NOMO-1 (cell line): ENCODE measurements at regions not wholly inside any gene's neighbourhood (a gene's known extent, or its start where the extent isn't known, plus 50 kb on each side); places are given as distances from the start of the nearest gene placed in this dataset.
A peak's percentile ranks its signal among the peaks of the same experiment; 100 is the strongest.

ENCODE experiments used
- DNase-seq, 2 experiments: peaks; one replicate each; lab custom pipeline; 2025; ENCODE audit not compliant: unreplicated experiment in 2 of 2; lab: John Stamatoyannopoulos, UW

DNA sequence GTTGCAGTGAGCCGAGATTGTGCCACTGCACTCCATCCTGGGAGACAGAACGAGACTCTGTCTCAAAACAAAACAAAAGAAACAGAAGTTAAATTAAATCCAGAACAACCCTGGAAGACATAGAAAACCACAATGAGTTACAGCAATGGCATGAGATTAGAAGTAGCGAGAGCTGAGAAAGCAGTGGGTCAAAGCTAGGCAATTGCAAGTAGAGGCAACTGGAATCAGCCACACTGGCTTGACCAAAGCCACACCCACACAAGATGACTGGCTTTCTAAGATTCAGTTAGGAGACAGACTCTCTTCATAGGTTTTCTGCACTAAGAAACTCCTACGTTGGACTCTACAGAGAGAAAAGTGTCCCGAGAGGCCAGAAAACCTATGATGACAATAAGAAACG lies 443.0 kb downstream of the GPM6A start:
- DNase-seq, result no peak

DNA sequence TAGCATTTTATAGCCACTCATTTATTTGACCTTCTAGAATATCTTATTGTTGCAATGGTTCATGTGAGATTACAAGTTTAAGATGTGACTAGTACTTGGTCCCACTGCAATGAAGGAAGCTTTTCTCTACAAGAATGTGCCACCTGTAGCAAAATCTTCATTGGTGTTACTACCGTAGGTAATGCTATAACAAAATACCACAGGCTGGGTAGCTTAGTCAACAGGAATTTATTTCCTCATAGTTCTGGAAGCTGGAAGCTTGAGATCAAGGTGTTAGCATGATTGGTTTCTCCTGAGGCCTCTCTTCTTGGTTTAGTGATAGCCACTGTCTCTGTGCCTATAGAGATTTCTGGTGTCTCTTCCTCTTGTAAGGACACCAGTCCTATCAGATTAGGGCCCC lies 441.0 kb downstream of the GPM6A start:
- no peak for DNase-seq

GRCh38 chr4:175373031-175373430 lies 439.0 kb downstream of the GPM6A start:
- DNase-seq, result no peak

DNA sequence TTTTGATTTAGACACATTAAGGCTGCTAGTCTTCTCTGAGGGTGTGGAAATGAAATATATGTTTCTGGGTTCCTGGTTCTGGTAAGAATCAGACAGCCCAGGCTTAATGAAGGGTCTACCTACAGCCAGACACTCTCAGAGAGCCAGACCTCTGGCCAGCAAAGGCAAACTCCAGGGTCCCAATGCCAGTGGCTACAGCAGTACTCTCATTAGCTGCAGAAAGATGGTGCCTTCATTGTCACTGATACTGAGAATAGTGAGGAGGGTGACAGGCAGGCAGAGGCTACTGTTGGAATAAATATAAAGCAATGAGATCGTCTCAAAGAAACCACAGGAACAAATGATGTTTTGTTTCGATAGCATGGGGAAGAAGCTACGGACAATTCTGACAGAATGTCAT lies 437.6 kb downstream of the GPM6A start:
- DNase-seq, result no peak

DNA sequence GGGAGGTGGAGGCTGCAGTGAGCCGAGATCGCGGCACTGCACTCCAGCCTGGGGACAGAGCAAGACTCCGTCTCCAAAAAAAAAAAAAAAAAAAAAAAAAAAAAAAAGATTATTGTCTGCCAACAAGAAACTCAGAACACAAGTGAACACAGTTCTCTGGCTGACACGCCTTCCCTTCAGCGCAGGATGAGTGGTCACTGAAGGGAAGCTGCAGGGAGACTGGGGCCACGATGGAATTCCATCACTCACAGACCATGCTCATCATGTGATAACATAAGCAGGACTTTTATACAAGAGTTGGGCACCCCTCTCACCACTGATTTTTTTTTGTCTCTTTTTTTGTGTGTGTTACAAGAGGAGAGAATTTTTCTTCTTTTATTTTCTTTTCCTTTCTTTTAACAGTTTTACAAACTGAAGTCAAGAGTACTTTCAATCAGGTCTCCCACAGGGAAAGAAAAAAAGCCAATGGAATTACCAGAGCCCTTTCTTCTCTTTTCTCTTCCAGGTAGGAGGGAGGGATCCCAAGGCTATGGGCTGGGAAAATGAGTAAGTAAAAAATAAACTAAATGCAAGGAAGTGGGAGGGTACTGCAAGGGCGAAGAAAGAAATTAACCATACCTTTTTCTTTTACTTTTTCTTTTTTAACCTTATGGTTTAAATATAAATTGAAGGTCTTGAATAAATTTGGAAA lies 435.6 kb downstream of the GPM6A start:
- no peak for DNase-seq

DNA sequence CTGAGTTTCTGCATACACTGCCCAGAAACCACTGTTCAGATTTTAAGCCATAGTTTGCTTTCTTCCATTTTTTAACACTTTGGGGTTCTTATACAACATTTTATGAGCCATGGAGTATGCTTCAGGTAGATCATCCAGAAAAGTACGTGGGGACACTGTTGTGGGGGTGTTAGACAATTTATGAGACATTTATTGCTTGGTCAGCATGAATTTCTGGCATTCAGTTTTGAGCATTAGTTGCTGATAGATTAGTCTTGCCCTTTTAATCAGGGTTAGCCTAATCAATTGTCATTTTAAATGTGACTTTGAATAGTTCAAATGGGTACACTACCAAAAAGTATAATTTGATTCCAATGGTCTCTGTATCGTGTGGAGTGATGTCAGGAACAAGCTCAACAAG lies 434.9 kb downstream of the GPM6A start:
- DNase-seq, result no peak

DNA sequence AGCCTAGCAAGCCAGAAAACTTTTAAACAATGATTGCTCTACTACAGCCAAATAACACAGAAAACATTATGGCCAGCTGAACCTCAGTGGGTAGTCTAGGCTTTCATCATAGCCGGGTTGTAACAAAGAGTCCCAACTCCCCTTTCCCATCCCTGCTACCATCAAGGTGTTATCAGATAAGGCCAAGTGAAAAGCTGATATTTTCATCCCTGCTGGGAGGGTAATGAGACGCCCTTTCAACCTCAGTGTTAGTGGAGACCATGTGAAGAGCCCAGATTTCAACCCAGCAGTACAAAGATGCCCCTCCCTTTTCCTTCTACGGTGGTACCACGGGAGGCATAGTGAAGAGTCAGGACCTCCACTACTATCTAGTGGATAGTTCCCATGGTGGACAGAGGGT lies 433.7 kb downstream of the GPM6A start:
- no peak for DNase-seq

- DNase-seq, result no peak
These were observed 431.2 kb downstream of the GPM6A start for GRCh38 chr4:175380841-175381240.

GRCh38 chr4:175385797-175386196 lies 426.3 kb downstream of the GPM6A start:
- DNase-seq, result no peak

- DNase-seq, result no peak
These were observed 425.1 kb downstream of the GPM6A start for GRCh38 chr4:175386776-175387507.

DNA sequence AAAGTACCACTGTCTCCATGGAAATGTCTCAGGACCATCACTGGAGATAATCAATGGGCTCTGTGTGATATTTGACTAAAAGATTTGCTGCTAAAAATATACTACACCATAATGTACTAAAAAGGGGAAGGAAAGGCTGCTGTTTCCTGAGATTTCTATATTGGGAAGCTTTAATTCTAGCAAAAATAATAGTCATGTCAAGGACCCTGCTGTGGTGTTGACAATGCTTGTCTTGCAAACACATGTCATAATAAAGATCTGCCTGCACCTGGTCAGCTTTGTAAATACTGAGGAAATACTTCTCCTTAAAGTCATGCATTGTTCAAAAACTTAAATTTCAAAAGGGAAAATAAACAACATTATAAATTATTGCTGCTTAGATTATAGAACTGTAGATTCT lies 417.9 kb downstream of the GPM6A start:
- DNase-seq, result peak in 1 of 2 experiments; percentile 29

GRCh38 chr4:175405961-175406360 lies 406.1 kb downstream of the GPM6A start:
- peak; percentile 1 to 39 for DNase-seq

DNA sequence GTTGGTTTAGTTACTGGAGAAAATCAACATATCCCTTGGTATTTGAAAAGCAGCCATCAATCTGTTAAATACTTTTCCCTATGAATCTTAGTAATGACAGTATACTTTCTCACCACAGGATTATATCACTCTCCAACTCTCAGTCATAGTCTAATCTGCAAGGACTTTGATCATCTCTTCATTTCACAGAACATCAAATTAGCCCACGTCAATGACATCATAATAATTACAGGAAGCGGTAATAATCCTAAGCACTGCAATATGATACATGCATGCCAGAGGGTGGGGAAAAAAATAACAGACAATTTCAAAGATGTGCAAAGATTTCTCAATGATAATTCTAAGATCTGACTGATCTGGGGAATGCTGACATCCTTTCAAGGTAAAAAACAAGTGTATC lies 404.1 kb downstream of the GPM6A start:
- no peak for DNase-seq

GRCh38 chr4:175411251-175411650 lies 400.8 kb downstream of the GPM6A start:
- DNase-seq, result no peak

DNA sequence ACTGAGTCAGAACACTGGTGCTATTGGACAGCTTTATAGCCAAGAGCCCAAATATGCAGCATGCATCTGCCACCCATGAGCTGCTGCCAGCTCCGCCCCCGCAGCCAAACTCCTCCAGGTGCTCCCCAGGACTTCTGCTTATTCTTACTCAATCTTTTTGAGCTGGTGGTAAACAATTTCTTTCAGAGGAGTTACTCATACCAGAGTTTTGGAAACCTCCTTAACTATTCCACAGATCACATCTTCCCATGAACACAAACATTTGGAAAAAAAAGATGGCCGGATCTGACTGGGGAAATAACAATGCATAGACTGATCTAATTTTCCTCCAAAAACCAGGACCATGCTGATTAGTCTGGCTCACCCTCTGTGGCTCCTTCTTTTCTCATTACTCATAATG lies 399.9 kb downstream of the GPM6A start:
- no peak for DNase-seq

DNA sequence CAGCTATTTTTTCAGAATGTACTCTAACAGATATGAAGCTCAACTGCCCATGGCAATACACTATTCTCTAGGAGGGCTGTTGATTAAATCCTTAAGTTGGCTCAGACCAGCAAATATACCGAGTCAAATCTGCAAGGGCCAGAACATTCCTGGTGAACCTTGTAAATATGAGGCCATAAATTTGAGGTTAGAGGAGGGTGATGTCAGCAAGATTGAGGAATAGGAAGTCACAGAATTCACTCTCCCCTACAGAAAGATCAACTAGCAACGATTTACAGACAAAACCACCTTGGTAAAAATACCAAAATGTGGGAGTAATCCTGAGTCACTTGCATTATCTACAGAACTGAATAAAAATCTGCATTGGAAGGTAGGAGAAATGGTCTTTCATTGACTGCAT lies 399.3 kb downstream of the GPM6A start:
- DNase-seq, result no peak

DNA sequence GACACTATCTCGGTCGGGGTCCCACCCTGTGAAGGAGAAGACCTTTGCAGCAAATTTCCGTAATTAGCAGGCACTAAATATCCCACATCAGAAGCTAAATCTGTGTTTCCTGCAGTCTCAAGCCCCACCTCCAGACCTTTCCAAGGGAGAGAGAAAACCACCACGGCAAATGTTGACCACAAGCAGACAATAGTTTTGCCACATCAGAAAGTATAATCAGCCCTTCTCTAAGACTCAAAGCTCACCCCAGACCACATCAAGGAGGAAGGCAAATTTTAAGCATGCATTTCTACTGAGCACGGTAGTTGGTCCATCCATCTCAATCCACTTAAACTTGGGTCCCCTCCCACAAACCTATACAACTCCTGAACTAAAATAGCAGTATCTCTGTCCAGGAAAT lies 398.5 kb downstream of the GPM6A start:
- no peak for DNase-seq

- DNase-seq, result no peak
These were observed 397.5 kb downstream of the GPM6A start for GRCh38 chr4:175414602-175415001.

- no peak for DNase-seq
These were observed 393.5 kb downstream of the GPM6A start for GRCh38 chr4:175418516-175418915.

- DNase-seq, result no peak
These were observed 392.8 kb downstream of the GPM6A start for GRCh38 chr4:175419236-175419718.

DNA sequence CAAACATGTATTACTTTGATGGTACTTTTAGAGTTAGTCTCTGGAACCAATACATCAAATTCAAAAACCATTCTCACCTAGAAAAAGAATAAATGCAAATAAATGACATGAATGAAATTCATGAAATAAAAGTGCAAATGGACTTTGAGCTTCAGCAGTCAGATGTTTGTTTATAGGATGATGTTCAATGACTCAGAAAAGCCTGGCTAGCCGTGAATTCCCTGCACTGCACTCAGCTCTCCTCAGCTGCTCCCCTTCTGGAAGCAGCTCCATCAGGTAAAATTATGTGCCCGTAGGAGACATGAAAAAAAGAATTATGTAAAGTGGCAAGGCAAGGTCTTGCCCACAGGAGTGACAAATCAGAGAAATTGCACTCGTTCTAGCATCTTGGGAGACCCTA lies 390.6 kb downstream of the GPM6A start:
- DNase-seq, result no peak

GRCh38 chr4:175422331-175422730 lies 389.7 kb downstream of the GPM6A start:
- no peak for DNase-seq
